NB4 (cell line): ENCODE measurements at regions not wholly inside any gene's neighbourhood (a gene's known extent, or its start where the extent isn't known, plus 50 kb on each side); places are given as distances from the start of the nearest gene placed in this dataset.

Experiments
- CTCF ChIP-seq: IDR thresholded peaks from one replicate; pipeline ENCODE4 v1.5.1; 2012; ENCODE audit warnings: low read depth, low read length
- MAX ChIP-seq: IDR thresholded peaks from 2 replicates; pipeline ENCODE4 v1.6.1; 2011; ENCODE audit warnings: low read depth, low read length
- MYC ChIP-seq: IDR thresholded peaks from 2 replicates; pipeline ENCODE4 v1.6.1; 2011; ENCODE audit warnings: low read depth, low read length

- TF ChIP-seq MAX = no peak
- TF ChIP-seq CTCF = no peak
- no peak for TF ChIP-seq MYC
Observed at GRCh38 chr4:174055344-174055743, 228.1 kb downstream of the FBXO8 start.
